NCI-H2196 treated with DMSO at 0.1 percent for 48 hours (cell line): ENCODE measurements at regions not wholly inside any gene's neighbourhood (a gene's known extent, or its start where the extent isn't known, plus 50 kb on each side); places are given as distances from the start of the nearest gene placed in this dataset.

Experiments
- DNase-seq: peaks from one replicate; lab custom pipeline; 2025; ENCODE audit not compliant: unreplicated experiment; lab: John Stamatoyannopoulos, UW

DNA sequence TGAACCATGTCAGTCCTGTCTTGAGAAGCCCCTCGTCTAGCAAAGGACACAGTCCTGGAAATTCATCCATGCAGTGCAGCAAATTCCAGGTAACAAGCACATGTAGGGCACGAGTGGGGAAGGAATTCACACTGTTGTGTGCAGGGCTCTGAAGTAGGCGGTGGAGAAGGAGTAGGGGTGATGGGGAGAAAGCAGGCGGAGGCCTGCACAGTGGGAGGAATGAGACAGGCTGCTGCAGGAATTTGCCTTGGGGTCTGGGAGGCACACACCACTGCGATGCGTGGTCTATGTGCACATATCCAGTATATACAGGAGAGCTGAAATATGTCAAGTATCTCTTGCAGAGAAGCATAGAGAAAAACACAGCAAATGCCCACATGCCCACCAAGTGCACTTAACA lies 249.2 kb upstream of the IRX2 start:
- no peak for DNase-seq

DNA sequence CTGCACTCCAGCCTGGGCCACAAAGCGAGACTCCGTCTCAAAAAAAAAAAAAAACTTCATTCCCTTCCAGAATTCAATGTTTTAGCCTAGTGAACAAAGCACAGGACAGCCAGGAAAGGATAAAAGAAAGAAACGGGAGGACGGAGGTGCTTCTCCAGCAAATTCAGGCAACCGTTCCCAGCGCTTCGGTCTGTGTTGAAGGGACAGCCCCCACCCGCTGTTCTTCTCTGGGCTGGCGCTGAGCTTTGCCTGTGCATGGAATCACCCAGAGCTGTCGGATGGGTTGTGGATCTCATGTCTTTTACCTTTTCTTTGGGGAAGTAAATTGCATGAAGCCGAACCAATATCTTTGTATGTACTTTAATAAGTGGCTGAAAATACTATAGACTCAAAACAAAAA lies 248.4 kb upstream of the IRX2 start:
- DNase-seq: no peak

DNA sequence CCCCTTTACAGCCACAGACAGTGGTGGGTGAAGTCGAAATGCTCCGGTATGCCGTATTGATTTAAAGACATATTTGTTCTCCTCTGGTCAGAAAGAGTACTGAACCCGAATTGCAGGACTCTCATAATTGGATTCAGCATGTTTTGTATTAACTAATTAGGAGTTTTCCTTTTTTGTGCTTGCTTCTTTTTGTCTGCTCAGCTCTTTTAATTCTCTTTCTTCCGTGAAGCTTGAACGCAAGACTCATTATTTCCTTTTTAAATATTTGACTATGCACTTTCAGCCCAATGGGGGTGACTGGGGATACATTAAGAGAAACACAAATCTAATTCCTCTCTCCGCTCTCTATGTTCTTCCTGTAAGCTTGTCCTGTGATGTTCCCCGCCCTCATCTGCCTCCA lies 246.6 kb upstream of the IRX2 start:
- DNase-seq: no peak

DNA sequence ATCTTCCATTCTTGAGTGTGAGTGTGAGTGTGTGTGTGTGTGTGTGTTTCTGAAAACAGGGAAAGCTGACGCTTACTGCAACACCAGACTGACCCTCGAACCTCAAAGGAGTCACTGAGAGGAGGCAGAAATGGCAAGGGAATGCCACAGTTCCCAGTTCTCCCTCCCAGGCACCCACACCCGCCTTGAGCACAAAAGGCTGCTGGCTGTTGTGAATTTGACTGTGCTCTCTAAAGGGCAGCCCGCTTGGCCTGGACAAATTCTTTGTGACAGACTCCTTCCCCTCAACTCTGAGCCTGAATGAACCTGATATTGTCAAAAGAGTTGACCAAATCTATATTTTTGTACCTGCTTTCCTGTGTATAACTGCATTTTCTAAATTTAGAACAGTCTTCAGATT lies 245.7 kb upstream of the IRX2 start:
- no peak for DNase-seq

DNA sequence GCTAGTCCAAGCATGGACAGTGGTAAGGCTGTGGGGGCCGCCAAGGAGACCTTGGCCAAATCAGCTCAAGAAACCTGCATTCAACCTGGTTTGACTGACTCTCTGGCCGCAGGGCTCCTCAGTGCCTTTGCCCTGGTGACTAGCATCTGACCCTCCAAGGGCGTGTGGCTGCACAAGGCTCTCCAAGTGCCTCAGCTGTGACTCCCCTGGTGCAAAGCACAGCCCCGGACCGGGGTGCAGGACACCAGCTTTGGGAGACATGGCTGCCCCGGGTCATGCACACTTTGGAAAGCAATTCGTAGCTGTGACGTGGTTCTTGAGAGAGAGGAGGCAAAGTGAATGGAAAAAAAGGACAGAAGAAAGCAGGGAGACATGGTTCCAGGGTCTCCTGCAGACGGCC lies 245.2 kb upstream of the IRX2 start:
- no peak for DNase-seq

DNA sequence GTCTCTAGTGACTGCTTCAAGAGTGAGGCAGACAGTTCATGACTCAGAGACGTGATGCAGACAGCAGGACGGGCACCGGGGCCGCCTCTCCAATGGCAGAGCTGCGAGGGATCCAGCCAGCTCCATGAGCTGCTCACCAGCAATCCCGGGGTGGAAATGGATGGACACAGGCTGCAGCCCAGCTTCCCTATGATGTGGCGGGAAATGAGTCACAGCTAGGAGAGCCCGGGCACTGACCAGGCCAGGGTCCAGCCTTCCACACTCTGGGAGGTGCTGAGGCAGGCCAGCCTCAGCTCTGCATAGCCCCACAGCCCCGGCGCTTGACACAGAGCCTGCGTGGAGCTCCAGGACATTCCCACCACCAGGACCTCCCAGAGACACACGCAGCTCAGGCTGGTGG lies 244.8 kb upstream of the IRX2 start:
- no peak for DNase-seq

DNA sequence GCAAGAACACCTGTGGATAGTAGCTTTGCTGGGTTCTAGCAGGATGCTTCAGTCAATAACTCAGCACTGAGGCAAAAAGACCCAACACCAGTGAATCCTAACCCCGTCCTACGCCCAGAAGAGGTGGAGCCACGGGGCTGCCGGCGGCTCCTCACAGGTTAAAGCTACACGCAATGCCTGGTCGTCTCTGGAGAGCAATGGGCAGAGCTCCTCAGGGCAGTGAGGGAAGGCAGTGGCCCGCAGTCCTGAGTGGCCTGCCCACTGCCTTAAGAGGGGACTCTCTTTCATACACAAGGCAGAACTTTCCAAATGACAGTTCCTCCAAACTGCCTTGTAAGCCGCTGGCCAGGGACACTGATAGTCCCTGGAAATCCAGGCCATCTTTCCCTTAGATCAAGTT lies 244.2 kb upstream of the IRX2 start:
- DNase-seq: no peak

DNA sequence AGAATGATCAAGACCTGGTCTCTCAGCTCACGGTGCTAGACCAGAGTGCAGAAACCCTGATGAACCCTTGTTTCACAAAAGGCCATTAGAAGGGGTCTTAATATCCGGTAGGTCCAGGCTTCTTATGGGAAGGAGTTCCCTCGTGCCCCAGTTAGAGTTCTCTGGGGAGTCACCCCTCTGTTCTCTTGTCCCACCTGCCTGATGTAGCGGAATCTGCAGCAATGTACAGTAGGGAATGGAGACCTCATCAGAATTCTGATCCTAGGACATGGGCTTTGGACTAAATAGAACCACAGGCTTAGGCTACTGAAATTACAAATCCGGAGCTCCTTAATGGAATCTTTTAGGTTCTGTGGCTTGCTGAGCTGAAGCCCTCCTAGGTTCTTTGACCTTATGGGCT lies 243.6 kb upstream of the IRX2 start:
- no peak for DNase-seq

DNA sequence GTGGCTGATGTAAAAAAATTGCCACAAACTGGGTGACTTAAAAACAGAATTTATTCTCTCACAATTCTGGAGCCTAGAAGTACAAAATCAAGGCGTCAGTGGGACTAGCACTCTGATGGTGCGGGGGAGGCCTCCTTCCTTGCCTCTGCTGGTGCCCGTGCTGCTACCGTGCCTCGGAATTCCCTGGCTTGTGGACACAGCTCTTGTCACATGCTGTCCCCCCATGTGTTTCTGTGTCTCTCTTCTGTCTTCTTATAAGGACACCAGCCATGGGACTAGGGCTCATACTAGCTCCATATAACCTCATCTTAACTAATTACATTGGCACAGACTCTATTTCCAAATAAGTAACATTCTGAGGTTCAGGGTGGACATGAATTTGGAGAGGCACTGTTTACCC lies 242.3 kb upstream of the IRX2 start:
- DNase-seq: no peak

DNA sequence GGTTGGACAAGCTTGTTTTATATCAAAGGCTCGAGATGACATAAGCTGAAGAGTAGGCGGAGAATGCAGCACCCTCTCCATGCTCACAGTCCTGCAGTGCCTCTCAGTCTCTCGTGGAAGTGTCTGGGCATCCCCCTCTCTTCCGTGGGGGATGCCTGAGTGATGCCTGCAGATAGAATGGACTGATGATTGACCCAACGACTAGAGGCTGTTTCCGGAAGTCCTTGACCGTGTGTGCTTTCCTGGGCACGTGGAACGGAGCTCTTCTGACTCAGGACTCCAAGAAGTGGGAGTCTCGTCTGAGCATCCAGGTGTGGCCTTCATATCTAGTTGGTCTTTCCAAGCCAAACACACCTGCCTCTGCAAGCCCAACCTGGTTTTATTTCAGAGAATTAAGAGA lies 241.8 kb upstream of the IRX2 start:
- no peak for DNase-seq

DNA sequence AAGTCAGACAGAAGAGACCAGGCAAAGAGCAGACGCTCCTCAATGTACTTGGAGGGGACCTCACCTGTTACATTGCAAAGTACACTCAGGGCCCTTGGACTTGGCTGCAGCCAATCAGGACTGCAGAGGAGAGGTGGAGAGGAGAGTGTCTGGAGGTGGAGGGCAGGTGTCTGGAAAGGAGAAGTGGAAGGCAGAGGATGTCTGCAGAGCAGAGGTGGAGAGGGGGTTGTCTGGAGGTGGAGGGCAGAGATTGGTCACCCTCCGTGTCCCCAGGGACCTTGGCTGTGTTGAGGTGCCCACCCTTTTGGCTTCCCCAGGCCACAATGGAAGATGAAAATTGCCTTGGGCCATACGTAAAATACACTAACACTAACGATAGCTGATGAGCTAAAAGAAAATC lies 241.3 kb upstream of the IRX2 start:
- DNase-seq: no peak

DNA sequence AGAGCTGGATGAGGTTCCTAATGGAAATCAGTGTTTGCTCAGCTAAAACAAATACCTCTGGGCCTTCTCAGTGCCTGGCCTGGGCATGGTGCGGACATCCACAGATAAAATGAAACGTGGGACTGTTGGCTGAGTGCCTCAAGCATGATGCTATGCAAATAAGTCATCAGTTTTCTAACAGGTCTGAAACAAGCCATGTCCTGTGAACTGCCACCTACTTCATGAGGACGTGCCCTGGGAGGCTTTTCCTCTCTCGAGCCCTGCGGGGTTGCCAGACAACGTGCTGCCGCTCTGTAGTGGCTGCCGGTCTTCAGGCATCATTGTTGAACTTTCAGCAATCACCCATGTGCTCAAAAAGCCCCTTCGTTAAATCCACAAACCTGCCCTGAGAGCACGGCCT lies 240.4 kb upstream of the IRX2 start:
- peak; percentile 27 for DNase-seq

DNA sequence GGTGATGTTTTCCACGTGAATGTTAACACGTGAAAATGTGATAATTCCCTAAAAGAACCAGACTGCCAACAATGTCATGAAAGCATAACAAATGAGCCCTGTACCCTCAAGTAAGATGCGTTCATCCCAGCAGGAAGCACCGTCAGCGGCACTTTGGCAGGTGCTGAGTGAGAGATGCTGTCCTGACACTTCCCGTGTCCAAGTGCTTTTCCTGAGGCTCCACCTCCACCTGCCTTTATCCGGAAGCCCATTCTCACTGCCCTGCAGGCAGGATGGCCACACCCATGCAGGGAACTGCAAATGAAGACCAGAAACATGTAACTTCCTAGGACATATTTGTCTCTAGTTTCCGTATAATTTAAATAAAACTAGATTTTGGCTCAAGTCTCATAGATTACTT lies 238.0 kb upstream of the IRX2 start:
- DNase-seq: no peak

DNA sequence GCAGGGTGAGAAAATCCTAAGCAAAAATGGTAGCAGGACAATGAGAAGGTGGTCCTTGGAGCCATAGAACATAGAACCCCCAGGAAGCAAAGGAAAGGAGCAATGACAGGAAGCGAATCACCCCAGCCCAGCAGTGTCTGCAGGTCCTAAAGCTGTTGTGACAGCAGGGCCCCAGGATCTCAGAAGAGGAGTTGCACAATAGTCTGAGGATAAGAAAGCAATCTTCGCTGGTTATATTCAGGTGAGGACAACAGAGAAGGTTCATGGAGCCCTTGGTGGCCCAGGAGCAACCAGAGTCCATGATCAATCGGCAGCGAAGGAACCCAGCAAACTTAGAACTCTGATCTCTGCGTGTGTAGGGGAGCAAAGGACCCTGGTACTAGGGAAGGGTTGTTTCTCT lies 234.8 kb upstream of the IRX2 start:
- no peak for DNase-seq

DNA sequence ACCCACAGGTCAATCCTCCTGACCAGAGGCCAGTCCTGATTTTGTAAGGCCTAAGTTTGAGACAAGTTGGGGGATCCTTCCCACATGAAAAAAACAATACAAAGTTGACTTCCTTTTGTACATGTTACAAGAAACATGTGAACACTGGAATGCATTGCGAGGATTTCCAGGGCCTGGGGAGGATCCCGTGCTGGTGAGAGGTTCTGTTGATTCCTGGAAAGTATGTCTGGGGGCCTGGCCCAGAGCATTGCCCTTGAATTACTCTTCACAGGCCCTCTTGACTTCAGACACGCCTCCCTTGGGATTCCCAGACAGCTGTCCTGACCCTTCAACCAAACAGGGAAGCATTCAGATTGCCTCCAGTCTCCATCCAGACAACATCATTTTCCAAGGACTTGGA lies 234.2 kb upstream of the IRX2 start:
- DNase-seq: no peak

DNA sequence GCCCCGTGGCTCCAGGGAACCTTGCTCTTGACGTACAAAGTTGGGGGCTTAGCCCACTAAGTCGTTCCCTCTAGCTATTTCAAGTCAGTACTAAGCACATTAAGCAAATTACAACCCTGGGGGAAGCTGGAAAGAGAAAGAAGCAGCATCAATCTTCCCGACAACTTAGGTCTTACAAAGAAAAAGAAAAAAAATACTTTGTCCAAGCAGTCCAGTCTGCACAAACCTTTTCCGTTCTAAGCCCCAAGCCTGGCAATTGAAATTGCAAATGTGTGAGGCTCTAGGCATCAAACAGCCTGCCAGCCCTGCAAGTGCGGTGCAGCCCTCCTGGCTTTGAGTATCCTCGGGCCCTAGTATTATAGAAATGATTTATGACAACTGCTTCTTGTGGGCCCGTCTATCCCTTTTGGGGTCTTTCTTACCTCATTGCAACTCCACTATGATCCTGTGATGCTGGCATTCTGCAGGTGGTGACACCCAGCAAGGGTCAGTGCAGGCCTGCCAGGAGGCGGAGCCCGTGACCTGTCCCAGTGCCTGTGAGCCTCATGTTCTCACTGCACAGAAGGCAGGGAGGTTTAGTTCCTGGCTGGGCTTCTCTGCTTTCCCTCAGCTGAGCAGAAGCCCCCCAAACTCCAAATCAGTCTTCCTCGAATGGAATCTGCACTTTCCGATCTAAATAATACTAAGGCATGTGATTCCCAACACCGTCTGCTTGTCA lies 232.3 kb upstream of the IRX2 start:
- no peak for DNase-seq

DNA sequence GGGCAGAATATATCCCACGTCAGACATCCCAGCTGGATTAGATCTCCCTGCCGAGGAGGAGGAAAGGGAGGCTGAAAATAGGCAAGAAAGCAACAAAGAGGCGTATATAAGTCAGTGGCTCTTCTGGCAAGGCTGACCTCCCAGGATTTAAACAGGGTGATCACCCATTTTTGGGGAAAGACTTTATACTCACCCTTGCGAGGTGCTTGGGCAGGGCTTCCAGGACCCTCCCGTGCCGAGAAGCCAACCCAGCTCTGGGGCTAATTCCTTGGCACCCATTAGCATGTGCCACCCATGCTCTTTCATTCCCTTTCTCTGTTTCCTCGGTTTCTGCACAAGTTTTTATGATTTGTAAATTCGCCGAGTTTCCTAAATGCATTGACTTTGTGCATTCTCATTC lies 230.2 kb upstream of the IRX2 start:
- no peak for DNase-seq

DNA sequence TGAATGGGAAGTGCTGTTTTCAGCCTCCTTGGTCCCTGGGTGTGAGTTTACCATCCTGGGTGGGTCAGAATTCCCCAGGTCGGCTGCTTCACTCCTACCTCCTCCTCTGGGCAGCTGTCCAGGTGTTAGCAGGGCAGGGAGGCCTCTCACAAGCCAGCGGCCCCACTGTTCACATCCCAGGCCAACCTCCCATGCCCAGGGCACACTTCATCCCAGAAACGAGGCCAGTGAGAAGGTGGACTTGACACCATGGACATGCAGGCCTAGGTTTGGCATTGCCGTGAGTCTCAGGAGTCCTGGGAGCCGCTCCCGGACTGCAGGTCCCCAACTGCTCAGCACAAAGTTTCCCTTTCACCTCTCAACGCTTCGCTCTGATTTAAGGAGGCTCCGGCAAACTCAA lies 229.6 kb upstream of the IRX2 start:
- no peak for DNase-seq

DNA sequence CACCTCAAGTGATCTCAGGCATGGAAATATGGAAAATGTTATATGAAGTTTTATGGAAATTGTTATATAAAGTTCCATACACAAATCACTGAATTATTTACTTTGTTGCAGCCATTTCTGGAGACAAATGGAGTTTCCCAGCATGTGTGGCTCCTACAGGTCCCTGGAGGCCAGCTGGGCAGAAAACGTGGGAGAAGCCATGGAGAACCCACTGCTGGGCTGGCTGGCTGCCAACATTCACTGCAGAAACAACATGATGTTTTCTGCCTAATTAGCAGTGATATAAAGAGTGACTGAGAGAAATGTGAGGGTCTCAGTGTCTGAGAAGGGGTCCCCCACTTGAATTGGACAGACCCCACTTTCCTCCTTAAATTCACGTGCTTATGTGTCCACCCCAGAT lies 208.8 kb upstream of the IRX2 start:
- DNase-seq: no peak

DNA sequence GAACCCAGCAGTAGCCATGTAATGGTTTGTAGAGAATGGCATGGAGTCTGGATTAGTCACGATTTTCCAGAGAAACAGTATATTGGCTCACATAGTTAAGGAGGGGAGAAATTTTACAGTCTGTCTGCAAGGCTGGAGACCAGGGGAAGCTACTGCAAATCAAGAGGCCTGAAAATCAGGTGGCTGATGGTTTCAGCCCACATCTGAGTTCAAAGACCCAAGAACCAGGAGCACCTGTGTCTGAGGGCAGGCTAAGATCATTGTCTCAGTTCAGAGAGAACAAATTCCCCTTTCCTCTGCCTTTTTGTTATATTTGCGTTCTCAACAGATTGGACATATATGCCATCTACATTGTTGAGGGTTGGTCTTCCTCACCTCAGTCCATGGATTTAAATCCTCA lies 207.5 kb upstream of the IRX2 start:
- DNase-seq: no peak

DNA sequence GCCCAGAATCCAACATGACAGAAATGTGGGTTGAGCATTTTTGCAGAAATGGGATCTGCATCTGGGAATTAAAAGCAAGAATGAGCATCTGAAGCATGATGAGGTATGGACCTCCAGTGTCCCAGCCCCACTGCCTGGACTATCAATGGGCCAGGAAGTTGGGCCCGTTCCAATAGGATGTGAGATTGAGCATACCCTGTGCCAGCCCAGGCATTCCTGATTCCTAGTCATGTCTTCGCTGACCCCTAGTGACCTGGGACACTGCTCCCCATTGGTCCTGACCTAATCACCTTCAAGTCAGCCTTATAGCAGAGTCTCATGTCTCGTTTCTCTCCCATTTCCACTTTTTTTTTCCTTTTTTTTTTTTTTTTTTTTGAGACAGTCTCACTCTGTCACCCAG lies 197.4 kb upstream of the IRX2 start:
- DNase-seq: no peak

DNA sequence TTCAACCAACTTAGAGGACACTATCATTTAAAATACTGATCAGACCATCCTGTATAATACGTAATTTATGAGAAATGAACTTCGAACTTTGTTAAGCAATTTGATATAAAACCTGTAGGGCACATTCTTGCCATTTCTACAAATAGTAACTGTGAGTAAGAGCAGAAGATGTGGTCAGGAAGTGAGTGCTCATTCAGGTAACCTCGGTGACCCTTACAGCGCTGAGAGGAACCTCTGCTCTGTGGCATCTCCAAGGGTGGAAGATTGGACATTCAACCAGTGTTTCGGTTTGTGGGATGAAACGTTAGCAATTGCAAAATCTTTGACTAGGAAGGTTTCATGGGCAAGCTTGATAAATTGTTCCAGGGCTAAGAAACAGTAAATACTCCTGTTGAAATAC lies 194.8 kb upstream of the IRX2 start:
- DNase-seq: no peak

DNA sequence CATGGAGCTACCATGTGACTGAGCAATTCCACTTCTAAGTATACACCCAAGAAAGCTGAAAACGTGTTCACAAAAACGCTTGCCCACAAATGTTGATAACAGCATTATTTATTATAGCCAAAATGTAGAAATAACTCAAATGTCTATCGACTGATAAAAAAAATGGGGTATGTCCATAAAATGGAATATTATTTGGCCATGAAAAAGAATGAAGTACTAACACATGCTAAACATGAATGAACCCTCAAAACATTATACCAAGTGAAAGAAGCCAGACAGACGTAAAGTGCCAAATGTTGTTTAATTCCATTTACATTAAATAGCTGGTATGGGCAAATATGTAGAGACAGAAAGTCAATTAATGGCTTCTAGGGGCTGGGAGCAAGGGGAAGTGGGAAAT lies 184.9 kb upstream of the IRX2 start:
- no peak for DNase-seq

DNA sequence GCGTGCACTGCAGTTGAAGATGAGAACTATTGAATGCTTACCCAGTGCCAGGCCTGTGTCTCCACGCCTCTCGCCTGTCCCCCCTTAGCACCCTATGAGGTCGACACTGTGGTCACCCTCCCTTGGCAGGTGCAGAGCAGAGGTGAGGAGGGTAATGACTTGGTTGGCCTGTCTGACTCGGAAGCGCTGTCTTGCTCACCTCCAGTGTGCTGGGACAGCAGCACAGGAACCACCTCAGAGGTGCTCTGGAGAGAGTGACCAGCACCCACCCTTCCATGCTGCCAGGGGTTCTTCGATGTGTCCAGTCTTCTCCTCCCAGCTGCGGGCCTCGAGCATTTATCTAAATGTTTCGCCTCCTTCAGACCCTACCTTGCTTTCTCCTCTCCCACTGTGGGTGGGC lies 178.3 kb upstream of the IRX2 start:
- no peak for DNase-seq
